ENCODE measurements at regions not wholly inside any gene's neighbourhood (a gene's known extent, or its start where the extent isn't known, plus 50 kb on each side); places are given as distances from the start of the nearest gene placed in this dataset.

- Histone ChIP-seq H3K36me3 (no peaks in the 10 kb centered on the region), H3K9me3 (no peaks in the 10 kb centered on the region), H3K4me3 (no peak overlapping the region), H3K27ac (no peak overlapping the region), H3K4me1 (no peaks in the 10 kb centered on the region), H3K27me3 (no peaks in the 10 kb centered on the region)
- WGBS (ENCODE audit: insufficient coverage, low coverage, low lambda C conversion rate, missing lambda C conversion rate): 65% methylated on average over 3 of the region's 3 CpGs
- TF ChIP-seq POLR2A (IDR thresholded peaks at IDR 0.05) (no peak), CTCF (IDR thresholded peaks at IDR 0.05) (no peak)
- DNase-seq (no peak), ATAC-seq (no peak)
- intact Hi-C loops (cut with DNase I): no loop called here
Observed at GRCh38 chr3:150041877-150042276, 71.2 kb upstream of the PFN2 start.

GRCh38 chr3:150040097-150040496, 69.4 kb upstream of the PFN2 start:
- TF ChIP-seq POLR2A (IDR thresholded peaks at IDR 0.05) (no peak), CTCF (IDR thresholded peaks at IDR 0.05) (no peak)
- WGBS (ENCODE audit: insufficient coverage, low coverage, low lambda C conversion rate, missing lambda C conversion rate): 57% methylated on average over 4 of the region's 4 CpGs
- intact Hi-C loops (cut with DNase I): no loop called here
- H3K4me1 ChIP-seq: no peaks in the 10 kb centered on the region
- no peak overlapping the region for H3K27ac ChIP-seq
- no peak for ATAC-seq
- H3K4me3 ChIP-seq: no peak overlapping the region
- H3K27me3 ChIP-seq: no peaks in the 10 kb centered on the region
- DNase-seq: no peak
- H3K36me3 ChIP-seq: no peaks in the 10 kb centered on the region
- H3K9me3 ChIP-seq: no peaks in the 10 kb centered on the region

GRCh38 chr3:150038830-150039229, 68.1 kb upstream of the PFN2 start:
- no peak overlapping the region for H3K27ac ChIP-seq
- H3K9me3 ChIP-seq: no peaks in the 10 kb centered on the region
- intact Hi-C loops (cut with DNase I): no loop called here
- H3K4me3 ChIP-seq: no peak overlapping the region
- no peaks in the 10 kb centered on the region for H3K27me3 ChIP-seq
- no peaks in the 10 kb centered on the region for H3K4me1 ChIP-seq
- DNase-seq (no peak), ATAC-seq (no peak)
- WGBS (ENCODE audit: insufficient coverage, low coverage, low lambda C conversion rate, missing lambda C conversion rate): 65% methylated on average over 4 of the region's 6 CpGs
- H3K36me3 ChIP-seq: no peaks in the 10 kb centered on the region
- TF ChIP-seq CTCF (IDR thresholded peaks at IDR 0.05): no peak
- no peak for TF ChIP-seq POLR2A (IDR thresholded peaks at IDR 0.05)

GRCh38 chr3:150036780-150037179, 66.1 kb upstream of the PFN2 start:
- WGBS (ENCODE audit: insufficient coverage, low coverage, low lambda C conversion rate, missing lambda C conversion rate): 64% methylated on average over 5 of the region's 5 CpGs
- intact Hi-C loops (cut with DNase I): no loop called here
- H3K36me3 ChIP-seq: no peaks in the 10 kb centered on the region
- DNase-seq (no peak), ATAC-seq (no peak)
- no peaks in the 10 kb centered on the region for H3K4me1 ChIP-seq
- no peaks in the 10 kb centered on the region for H3K27me3 ChIP-seq
- H3K9me3 ChIP-seq: no peaks in the 10 kb centered on the region
- no peak overlapping the region for H3K27ac ChIP-seq
- no peak overlapping the region for H3K4me3 ChIP-seq
- TF ChIP-seq CTCF (IDR thresholded peaks at IDR 0.05): no peak
- TF ChIP-seq POLR2A (IDR thresholded peaks at IDR 0.05): no peak
